GM18498 (cell line): ENCODE measurements at regions not wholly inside any gene's neighbourhood (a gene's known extent, or its start where the extent isn't known, plus 50 kb on each side); places are given as distances from the start of the nearest gene placed in this dataset.

ENCODE experiments used
- ATAC-seq: cut with Tn5 transposase; IDR thresholded peaks from one replicate; pipeline ENCODE4 v1.9.1; 2021; ENCODE audit warnings: mild to moderate bottlenecking, moderate library complexity; ENCODE audit not compliant: unreplicated experiment

DNA sequence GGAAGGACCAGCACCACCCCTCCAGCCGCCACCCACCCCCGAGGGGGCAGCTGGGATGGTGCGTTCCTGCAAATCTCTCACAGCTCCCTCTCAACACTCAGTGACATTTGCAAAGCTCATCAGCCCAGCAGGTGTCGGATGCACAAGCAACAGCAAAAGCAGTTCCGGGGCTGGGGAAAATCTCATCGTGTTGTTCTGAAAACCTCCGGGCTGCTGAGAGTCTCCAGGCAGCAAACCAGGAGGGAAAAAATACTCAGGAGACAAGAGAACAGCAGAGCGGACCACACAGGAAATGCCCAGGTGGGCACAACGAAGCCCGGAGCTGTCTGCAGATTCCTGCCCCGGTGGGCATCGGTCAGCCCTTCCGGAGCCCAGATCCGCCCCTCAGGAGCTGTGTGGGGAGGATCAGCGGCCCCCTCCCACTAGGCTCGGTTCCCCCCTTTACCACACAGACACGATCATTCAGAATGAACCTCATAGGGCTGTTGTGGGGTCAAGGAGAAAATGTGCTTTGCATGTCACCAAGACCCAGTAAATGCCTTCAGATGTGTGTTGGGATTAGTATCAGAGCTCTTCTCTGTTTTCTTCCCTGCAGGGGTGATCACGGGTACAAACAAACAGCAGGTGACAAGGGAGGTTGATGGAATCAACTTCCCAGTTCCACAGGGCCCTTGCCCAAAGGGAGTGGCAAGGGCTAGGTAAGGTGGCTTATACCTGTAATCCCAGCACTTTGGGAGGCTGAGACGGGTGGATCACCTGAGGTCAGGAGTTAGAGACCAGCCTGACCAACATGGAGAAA lies 127.0 kb upstream of the TIAM1 start:
- no peak for ATAC-seq

DNA sequence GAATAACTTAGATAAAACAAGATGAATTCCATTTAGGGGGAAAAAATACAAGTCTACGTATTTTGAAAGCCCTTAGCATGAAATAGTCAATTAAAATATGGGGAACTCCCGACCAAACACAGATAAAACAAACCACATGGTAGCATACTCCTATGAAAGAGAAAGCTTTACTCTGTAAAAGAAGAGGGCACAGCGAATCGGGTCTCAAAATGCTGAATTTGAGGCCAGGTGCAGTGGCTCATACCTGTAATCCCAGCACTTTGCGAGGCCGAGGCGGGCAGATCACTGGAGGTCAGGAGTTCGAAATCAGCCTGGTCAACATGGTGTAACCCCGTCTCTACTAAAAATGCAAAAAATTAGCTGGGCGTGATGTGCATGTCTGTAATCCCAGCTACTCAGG lies 116.9 kb upstream of the TIAM1 start:
- no peak for ATAC-seq

DNA sequence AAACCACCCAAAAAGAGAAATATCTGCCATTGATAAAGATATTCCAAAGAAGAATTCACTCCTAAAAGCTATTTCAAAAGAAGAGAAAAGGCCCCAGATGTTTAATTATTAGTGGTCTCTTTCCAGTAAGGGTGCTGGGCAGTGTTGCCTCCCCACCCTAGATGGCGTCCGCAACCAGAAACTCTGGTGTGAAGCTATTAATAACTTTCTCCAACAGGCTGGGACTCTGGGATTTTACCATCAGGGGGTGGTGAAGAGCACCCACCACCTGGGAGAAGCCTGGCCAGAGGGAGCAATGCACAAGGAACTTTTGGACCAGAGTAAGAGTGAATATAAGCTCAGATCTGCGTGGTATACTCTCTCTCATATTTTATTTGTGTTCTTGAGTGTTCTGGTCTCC lies 115.4 kb upstream of the TIAM1 start:
- no peak for ATAC-seq

DNA sequence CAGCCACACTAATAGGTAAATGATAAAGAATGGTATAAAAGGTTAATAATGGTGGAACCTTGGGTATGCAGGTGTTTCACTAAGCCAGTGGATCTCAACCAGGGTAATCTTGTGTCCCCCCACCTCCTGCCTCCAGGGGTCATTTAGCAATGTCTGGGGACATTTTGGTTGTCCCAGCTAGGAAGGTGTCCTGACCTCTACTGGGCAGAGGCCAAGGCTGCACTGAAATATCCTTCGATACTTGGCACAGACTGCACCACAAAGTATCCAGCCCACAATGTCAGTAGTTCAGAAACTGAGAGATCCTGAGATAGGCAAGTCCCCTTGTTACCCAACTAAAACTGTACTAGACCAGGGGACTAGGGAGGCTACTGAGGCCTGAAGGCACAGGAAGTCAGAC lies 113.6 kb upstream of the TIAM1 start:
- no peak for ATAC-seq

DNA sequence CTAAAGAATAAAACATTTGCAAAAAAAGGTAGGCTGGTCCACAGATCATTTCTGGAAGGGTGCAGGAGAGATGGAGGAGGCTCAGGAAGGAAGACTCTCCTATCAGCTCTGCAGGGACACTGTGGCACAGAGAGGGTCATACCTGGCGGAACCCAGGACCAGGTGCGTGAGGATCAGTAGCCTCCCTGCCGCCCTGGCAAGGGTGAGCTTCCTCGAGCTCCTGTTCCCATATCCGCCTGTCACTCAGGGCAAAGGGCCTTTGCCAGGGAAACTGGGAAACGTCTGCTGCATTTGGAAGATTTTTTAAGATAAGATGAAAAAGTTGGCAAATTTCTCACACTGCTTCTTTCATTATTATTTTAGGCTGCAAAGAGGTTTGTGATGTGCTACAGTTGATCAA lies 112.1 kb upstream of the TIAM1 start:
- no peak for ATAC-seq

DNA sequence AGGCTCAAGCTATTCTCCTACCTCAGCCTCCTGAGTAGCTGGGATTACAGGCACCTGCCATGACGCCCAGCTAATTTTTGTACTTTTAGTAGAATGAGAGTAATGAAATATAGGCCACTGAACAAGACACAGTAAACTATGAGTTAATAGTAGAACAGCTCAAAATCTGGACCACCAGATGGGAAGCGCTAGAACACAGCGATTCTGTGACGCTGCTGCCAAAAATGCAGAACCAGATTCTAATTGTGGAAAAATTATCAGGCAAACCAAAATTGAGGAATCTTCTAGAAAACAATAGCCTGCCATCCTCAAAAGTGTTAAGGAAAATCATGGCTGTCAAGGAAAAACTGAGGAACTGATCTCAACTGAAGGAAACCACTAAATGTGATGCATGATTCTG lies 111.4 kb upstream of the TIAM1 start:
- no peak for ATAC-seq

DNA sequence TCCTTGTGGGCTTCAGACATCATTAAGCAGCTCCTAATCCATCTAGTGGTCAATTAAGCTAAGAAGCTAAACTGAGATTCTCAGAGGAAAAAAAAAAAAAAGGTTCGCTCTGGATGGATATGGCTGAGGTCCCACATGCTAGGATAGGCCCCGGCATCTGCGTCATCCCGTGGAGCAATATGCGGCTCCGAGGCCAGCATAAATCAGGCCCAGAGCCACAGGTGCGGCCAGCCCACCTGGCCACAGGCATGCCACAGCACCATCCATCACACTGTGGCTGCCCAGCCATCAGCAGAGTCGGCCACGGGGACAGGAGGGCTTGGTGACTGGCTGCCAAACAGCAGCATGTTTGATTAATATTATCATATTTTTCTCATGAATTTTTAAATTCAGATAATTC lies 106.9 kb upstream of the TIAM1 start:
- no peak for ATAC-seq

DNA sequence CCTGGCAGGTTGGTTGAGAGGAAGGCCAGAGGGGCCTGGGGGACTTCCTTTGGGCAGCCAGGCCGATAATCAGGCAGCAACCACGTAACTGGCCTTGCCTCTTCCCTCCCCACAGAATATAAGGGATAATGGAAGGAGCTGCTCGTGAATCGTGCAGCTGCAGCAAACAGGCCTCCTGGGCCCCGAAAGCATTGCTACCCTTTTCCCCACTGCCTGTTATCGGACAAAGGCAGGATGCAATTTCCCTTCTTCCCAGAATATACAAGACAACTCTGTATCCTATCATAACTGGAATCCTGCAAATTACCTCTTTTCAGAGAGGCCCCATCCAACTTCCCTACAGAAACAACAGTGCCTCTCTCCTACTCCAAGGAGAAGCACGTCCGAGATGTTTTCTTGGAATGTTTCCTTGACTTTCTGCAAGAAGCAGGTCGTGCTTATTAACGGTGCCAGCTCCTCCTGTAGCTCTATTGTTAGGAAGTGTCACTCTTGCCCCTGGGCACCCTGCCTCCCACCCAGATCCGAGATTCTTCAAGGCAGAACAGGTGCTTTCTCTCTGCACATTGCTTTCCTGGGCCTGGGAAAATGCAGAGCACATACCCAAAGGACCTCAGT lies 106.0 kb upstream of the TIAM1 start:
- ATAC-seq, result no peak

DNA sequence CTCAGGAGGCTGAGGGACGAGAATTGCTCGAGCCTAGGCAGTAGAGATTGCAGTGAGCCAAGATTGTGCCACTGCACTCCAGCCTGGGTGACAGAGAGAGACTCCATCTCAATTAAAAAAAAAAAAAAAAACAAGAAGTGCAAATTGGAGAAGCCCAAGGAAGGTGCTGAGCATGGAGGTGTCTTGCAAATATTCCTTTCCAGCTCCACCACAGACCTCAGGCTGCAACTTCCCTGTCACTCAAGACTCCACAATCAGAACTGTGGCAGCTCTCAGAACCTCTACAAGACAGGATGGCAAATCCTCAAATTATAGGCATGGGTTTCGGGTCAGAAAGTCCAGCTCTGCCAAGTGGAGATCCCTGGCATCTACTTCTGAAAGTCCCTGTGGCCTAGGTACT lies 104.4 kb upstream of the TIAM1 start:
- no peak for ATAC-seq

DNA sequence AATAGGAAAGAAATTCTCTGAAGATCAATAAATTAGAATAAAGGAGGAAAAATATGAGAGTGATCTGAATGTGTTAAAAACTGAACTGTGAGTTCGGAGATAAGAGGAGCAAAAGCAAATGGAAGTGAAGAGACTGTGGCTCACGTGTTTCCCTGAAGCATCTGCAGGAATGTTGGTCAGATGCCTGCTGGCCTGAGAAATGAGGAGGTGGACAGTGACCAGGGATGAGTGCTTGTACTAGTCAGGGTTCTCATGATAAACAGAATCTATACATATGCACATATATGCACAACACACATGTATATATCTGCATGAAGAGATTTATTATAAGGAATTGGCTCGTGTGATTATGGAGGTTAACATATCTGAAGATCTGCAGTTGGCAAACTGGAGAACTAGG lies 103.4 kb upstream of the TIAM1 start:
- ATAC-seq, result no peak

DNA sequence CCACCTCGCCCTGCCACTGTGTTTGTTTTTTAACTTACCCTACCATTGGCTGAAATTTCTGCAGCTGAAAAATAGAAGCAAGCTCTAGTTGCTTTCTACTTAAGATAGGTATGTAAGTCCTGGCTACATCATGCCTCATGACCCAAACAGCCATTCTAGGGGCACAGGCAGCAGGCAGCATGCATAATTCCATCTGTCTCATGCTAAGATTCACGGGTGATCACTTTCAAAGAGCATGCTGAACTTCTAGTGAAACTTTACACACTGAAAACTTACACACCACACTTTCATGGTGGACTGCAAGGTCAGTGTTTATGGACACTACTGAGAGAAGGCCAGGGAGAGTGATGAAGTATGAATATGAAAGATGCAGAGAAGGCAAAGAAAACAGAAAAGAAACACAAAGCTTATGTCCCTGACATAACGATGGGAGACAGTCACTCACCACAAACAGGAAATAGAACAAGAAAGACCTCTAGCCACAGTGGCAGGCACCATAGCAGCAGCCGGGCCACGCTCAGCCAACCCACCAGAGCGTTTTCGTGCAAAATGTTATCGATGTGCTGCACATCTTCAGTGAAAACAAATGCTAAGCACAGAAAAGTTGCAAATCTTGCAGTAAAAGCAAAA lies 102.3 kb upstream of the TIAM1 start:
- ATAC-seq, result no peak

DNA sequence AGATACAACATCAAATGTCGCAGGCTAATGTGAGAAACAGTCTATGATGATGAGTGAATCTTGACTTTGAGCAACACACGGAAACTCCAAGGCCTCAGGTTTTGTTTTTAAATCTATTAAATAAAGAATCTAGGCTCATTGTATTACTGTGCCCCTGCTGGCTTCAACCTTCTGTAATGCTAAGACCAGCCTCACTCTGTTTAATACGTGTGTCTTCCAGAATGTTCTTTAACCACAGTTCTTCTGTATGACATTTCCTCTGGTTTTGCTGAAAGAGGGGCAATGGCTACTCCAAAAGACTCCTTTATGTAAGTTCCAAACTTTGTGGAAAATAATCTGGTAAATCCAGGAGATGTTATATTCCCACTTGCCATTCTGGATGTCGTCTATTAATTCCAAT lies 101.1 kb upstream of the TIAM1 start:
- ATAC-seq, result no peak

DNA sequence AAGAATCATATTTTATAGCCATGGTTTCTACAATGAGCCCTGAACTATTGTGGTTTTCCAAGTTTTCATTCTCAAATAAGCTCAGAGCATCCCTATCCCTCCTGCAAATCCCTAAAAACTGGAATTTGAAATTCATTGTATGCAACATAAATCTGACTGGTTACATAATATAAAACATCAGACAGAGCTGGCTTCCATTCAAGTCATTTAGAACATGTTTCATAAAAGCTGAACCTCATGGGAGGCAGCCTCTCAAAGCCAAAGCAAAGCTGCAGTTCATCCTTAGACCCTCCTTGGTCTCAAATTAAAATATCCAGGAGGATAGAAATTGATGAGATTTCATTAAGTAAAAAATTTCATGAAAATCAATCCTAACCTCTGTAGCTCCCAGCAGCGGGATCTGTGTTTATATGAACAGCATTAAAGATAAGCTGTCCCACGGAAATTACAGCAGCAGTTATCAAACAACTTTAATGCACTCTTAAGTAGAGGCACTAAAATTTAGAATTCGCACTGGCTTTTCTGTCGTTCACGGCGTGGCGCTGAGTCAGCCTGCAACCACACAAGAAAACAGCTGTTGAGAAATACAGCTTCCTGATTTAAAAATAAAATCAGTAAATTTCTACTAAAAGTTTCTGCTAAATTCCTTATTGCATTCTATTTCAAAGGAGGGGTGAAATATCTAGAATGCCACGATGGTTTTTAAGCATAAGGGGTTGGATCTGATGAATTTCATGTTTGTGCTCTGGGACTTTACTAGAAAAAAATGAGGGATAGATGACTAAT lies 99.9 kb upstream of the TIAM1 start:
- no peak for ATAC-seq

DNA sequence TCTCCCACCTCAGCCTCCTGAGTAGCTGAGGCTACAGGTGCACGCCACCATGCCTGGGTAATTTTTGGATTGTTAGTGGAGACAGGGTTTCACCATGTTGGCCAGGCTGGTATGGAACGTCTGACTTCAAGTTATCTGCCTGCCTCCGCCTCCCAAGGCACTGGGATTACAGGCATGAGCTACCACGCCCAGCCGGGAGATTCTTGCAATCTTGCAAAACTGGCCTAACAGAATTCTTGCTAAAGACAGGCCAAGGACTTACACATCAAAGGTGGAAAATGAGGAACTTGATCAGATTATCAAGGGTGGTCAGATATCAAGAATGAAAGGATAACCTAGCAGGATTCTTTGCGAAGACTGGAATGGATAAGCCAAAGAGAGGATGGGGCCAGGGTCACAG lies 98.3 kb upstream of the TIAM1 start:
- ATAC-seq, result no peak

DNA sequence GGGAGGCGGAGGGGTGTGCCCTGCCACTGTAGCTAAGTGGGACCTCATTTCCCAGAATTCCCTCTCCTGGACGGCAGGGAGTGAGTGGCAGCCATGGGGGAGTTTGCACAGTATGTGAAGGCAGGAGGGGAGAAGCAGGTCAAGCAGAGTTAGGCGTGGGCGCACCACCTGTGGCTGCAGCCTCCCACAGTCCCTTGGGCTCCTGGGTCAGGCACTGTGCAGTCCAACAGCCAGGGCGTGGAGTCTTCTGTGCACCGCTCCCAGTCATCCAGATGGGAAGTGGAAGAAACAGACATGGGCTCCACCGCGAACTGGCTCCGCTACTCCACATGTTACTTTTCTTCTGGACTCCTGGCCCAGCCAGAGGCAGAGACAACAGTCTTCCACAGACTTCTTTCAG lies 85.4 kb upstream of the TIAM1 start:
- ATAC-seq, result no peak

DNA sequence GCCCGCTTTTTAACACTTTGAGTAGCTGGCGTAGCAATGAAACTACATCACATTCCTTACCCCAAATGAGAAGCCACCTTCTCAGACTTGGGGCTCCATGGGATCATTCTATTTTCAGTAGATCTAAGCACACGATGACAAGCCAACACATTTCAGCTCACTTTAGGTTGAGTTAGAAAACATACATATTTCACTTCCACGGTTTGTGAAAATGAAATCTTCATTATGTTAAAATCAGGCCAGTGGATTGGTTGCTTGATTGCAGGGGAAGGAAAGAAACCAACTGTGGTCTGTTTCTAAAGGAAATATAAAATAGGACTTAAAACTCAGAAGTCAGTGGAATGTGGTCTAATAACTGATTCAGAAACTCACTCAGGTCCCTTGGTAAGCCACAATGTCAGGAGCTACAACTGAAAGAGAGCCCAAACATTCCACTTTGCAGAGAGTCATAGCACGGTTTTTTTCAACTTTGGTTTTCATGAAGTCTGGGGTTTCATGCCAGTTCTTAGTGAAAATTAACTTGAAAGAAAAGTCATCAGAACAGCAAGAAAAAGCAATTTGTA lies 82.3 kb upstream of the TIAM1 start:
- ATAC-seq, result no peak

DNA sequence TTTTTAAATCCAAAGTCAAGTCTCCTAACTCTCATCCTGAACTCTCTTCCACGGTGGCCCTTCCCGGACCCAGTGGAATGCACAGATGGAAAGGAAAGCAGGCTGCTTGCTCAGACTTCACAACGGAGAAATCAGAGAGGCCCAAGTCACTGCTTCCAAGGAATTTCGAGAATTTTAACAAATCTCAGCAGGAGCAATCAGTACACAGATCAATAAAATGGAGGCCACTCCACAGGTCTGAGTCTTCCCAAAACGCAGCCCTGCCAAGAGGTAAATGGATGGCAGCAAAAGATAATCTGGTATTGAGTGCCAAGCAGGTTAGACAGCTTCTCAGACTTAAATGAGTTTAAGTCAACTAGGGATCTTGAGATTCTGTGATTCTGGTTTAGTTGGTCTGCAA lies 81.1 kb upstream of the TIAM1 start:
- ATAC-seq, result no peak

DNA sequence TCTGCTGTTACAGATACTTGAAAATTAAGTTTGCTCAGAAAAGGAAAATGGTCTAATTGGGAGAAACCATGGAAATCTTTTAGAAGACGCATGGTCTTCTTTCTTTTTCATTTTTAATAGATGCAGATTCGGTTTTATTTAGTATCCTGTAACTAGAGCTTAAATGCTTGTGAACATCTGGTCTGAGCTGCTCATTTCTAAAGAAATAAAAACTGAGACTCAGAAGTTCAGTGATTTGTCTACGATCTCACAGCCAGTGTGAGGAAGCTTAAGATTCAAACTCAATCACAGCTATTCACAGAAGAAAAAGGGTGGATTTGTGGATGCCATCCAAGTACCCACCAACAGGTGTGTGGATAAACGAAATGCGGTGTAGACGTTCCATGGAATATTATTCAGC lies 80.0 kb upstream of the TIAM1 start:
- no peak for ATAC-seq

DNA sequence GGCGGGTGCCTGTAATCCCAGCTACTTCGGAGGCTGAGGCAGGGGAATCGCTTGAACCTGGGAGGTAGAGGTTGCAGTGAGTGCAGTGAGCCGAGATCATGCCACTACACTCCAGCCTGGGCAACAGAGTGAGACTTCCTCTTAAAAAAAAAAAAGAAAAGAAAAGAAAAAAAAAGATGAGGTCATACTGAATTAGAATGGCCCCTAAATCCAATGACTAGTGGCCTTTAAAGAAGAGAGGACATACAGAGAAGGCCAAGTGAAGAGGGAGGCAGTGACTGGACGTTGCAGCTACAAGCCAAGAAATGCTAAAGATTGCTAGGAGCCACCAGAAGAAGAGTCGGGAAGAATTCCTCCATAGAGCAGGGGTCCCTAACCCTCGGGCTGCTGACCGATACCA lies 76.9 kb upstream of the TIAM1 start:
- ATAC-seq, result no peak

DNA sequence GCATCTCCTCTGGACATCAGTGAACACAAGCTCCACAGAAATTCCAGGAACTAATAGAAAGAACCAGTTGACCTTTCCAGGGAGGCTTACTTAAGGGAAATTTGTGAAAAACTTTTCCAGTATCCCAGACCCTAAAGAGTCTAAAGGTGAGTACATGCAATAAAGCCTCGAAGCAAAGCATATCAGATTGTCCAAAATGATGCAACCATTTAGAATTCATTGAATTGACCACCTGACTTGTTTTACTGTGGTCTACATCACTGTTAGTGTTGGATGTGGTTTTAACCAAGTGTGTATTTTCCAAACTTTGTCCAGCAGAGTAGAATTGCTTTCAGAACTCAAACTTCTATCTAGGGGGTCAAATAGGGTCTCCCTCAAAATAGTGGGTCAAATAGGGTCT lies 76.3 kb upstream of the TIAM1 start:
- no peak for ATAC-seq

DNA sequence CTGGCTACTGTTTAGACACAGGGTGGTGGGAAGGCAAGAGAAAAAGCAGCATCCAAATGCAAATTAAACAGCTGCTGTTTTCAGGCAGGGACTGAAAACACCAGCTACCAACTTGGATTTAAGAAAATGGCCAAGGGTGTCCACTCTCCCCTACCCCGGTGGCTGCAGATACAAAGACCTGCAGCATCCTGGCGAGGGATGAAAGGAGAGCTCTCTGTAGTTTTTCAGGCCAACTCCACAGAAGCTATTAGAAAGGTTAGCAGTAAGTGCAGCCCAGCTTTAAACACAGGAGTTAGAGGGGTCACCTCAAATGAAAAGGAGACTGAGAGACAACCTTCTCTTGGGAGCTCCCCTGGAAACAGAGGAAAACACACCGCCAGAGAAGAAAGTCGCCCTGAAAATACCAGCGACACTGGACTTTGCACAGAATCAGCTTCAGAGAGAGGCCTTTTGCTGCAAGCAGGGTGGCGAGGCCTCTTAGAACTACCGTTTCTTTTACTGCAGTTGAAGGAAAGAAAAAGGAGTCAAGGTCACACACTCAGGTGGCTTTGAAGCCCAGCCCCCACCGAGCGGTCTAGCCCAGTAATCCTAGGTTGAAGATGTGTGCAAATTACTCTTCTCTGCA lies 74.4 kb upstream of the TIAM1 start:
- ATAC-seq, result no peak
